ENCODE measurements at regions not wholly inside any gene's neighbourhood (a gene's known extent, or its start where the extent isn't known, plus 50 kb on each side); places are given as distances from the start of the nearest gene placed in this dataset.

DNA sequence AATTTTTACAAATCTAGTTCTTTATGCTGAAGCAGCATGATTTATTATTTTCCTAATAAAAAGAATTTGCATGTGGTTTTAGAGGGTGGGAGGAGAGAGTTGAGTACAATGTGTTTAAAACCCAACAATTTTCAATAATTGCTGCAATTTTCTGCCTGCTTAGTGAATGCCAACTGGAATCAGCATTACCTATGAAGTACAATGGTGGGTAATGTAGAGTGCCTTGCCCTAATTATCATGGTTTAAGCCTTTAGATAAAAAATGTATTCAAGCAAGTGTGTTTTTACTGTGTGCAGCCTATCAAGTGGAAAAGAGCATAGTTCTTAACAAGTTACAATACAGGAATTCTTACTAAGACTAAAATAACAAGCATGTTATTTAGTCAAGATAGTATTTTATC lies 77.9 kb upstream of the ANKRD50 start:
- no peaks in the 10 kb centered on the region for H3K36me3 ChIP-seq (ENCODE audit: control insufficient read depth, insufficient read depth, low read length)
- no peak for DNase-seq (ENCODE audit: low read depth)
- no peak for FAIRE-seq
- TF ChIP-seq, protein P1, sequence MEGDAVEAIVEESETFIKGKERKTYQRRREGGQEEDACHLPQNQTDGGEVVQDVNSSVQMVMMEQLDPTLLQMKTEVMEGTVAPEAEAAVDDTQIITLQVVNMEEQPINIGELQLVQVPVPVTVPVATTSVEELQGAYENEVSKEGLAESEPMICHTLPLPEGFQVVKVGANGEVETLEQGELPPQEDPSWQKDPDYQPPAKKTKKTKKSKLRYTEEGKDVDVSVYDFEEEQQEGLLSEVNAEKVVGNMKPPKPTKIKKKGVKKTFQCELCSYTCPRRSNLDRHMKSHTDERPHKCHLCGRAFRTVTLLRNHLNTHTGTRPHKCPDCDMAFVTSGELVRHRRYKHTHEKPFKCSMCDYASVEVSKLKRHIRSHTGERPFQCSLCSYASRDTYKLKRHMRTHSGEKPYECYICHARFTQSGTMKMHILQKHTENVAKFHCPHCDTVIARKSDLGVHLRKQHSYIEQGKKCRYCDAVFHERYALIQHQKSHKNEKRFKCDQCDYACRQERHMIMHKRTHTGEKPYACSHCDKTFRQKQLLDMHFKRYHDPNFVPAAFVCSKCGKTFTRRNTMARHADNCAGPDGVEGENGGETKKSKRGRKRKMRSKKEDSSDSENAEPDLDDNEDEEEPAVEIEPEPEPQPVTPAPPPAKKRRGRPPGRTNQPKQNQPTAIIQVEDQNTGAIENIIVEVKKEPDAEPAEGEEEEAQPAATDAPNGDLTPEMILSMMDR (IDR thresholded peaks at IDR 0.05; ENCODE audit: insufficient read depth, low read length, severe bottlenecking), result no peak
- H3K4me3 ChIP-seq (ENCODE audit: low read depth, low read length), result no peak overlapping the region
- no peaks in the 10 kb centered on the region for H3K27me3 ChIP-seq (ENCODE audit: control insufficient read depth, insufficient read depth, low read length)

DNA sequence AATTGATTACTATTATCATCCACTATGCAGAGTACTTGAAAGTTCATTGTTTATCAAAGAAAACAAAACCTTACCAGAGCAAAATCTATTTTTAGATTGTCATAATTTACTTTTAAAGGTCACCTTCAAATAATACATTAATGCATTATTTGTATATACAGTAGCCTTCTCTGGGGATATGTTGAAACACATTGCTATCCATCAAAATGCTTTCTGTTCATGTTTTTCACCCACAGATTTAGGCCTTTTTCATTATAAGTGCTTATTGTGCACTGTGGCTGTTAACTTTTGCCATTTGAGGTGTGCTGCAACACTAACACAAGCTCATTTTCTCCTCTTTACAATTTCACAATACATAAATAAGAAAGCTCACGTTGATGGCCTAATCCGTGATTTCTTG lies 74.1 kb upstream of the ANKRD50 start:
- TF ChIP-seq, protein P1 (IDR thresholded peaks at IDR 0.05; ENCODE audit: insufficient read depth, low read length, severe bottlenecking), result no peak
- no peak for FAIRE-seq

DNA sequence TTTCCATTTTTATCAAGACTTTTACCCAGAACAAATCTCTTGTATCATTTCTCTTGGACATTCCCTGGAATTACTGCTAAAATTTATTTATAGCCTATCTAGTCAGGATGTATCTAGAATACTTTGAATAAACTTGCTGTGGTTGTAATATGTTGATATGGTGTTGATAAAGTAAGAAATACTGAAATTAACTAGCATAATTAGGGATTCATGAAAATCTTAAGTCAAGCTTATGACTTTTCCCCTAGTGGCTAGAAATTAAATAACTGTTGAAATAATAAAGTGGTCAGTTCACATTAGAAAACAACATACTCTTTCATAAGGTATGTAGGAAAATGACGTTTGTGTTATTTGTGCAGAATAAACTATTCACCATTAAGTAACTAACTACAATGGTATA lies 73.1 kb upstream of the ANKRD50 start:
- TF ChIP-seq, protein P1 (IDR thresholded peaks at IDR 0.05; ENCODE audit: insufficient read depth, low read length, severe bottlenecking), result no peak
- FAIRE-seq, result no peak
- no peak for DNase-seq (ENCODE audit: low read depth)
- H3K4me3 ChIP-seq (ENCODE audit: low read depth, low read length), result no peak overlapping the region
- H3K27me3 ChIP-seq (ENCODE audit: control insufficient read depth, insufficient read depth, low read length), result no peaks in the 10 kb centered on the region
- H3K36me3 ChIP-seq (ENCODE audit: control insufficient read depth, insufficient read depth, low read length), result no peaks in the 10 kb centered on the region

More for the DNA sequence above, 74.1 kb upstream of the ANKRD50 start:
- no peak for DNase-seq (ENCODE audit: low read depth)
- H3K27me3 ChIP-seq (ENCODE audit: control insufficient read depth, insufficient read depth, low read length), result no peaks in the 10 kb centered on the region
- H3K4me3 ChIP-seq (ENCODE audit: low read depth, low read length), result no peak overlapping the region
- H3K36me3 ChIP-seq (ENCODE audit: control insufficient read depth, insufficient read depth, low read length), result no peaks in the 10 kb centered on the region

DNA sequence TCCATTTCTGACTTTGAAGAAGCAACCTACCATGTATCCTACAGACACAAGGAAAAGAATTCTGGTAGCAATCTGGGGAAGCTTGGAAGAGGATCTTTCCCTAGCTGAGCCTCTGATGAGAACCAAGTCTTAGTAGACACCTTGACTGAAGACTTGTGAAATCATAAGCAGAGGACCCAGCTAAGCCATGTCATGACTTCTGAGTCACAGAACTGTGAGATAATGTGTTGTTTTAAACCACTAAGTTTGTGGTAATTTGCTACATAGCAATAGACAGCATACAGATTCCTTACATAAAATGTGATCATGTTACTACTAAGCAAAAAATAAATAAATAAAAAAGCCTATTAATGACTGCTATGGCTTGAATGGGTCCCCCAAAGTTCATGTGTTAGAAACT lies 71.3 kb upstream of the ANKRD50 start:
- TF ChIP-seq, protein P1 (IDR thresholded peaks at IDR 0.05; ENCODE audit: insufficient read depth, low read length, severe bottlenecking), result no peak
- no peaks in the 10 kb centered on the region for H3K36me3 ChIP-seq (ENCODE audit: control insufficient read depth, insufficient read depth, low read length)
- DNase-seq (ENCODE audit: low read depth) (peak; percentile 51), FAIRE-seq (no peak)
- H3K27me3 ChIP-seq (ENCODE audit: control insufficient read depth, insufficient read depth, low read length), result no peaks in the 10 kb centered on the region
- no peak overlapping the region for H3K4me3 ChIP-seq (ENCODE audit: low read depth, low read length)

DNA sequence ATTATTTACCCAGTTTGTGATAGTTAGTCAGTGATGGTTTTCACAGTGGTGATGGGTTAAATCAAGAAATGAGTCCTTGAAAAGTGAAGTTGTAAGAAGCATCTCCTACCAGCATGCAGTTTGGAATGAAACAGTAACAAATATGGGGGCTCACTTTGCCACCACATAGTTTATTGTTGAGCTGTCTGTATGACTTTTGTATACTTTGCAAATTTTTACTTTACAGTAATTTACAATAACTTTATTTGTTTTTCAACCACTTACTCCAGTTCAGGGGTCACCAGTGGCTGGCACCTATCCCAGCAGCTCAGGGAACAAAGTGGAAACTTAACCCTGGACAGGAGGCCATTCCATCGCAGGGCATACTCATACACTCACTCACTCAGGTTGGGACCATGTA lies 64.5 kb upstream of the ANKRD50 start:
- no peaks in the 10 kb centered on the region for H3K27me3 ChIP-seq (ENCODE audit: control insufficient read depth, insufficient read depth, low read length)
- no peak for DNase-seq (ENCODE audit: low read depth)
- no peak for FAIRE-seq
- no peaks in the 10 kb centered on the region for H3K36me3 ChIP-seq (ENCODE audit: control insufficient read depth, insufficient read depth, low read length)
- TF ChIP-seq, protein P1 (IDR thresholded peaks at IDR 0.05; ENCODE audit: insufficient read depth, low read length, severe bottlenecking), result no peak
- no peak overlapping the region for H3K4me3 ChIP-seq (ENCODE audit: low read depth, low read length)

DNA sequence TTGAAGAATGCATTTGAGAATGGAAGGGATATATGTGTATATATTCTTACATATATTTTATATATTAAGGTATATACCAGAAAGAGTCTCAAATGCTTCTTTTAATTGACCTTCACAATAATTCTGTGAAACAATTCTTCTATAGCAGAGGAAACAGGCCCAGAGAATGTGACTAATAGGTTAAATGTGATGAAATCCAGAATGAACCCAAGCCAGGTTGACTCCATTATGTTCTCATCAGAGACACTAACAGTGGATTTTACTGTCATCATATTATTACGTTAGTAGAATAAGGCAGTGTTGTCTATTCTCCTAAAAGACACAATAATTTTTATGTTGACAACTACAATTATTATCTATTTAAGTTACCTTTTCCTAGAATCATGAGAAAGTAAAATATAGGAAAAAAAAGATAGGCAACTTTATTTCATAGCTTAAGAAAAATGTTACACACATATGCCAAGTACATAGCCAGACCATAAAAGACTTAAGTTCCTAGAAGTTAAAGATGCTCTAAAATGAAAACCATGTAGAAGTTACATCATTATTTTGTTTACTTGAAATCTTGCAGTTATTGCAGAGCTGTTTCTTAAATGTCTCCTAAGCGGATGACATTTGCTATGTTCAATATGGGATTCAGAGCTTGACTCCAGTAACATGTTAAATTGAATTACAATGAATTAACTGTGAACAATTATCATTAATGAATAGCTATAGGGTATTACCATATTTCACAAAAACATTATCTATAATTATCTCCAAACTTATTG lies 56.2 kb upstream of the ANKRD50 start:
- Histone ChIP-seq H3K36me3 (ENCODE audit: control insufficient read depth, insufficient read depth, low read length) (no peaks in the 10 kb centered on the region), H3K27me3 (ENCODE audit: control insufficient read depth, insufficient read depth, low read length) (no peaks in the 10 kb centered on the region), H3K4me3 (ENCODE audit: low read depth, low read length) (no peak overlapping the region)
- FAIRE-seq, result no peak
- TF ChIP-seq, protein P1 (IDR thresholded peaks at IDR 0.05; ENCODE audit: insufficient read depth, low read length, severe bottlenecking), result no peak
- peak; percentile 12 for DNase-seq (ENCODE audit: low read depth)

Data from bronchial epithelial cell (primary cell).